HepG2 (cell line): ENCODE measurements at regions not wholly inside any gene's neighbourhood (a gene's known extent, or its start where the extent isn't known, plus 50 kb on each side); places are given as distances from the start of the nearest gene placed in this dataset.

Source experiments
- AHDC1 ChIP-seq: sonication (generic); formaldehyde crosslinking; IDR thresholded peaks from 2 replicates; pipeline ENCODE4 v1.5.1; 2020; ENCODE audit warnings: mild to moderate bottlenecking, missing genetic modification reagents, borderline replicate concordance
- ARID5B ChIP-seq: IDR thresholded peaks from 2 replicates; pipeline ENCODE4 v1.4.0; 2020; ENCODE audit warnings: mild to moderate bottlenecking, missing genetic modification reagents
- EHMT2 ChIP-seq: fragments of 200-600 bp; sonication (generic); IDR thresholded peaks from 2 replicates; pipeline ENCODE4 v1.7.0; 2017; ENCODE audit warnings: antibody characterized with exemption, low read depth, low read length, borderline replicate concordance
- EP300 ChIP-seq, 3 experiments: sonication (generic) in 1 of 3; formaldehyde crosslinking in 1 of 3; IDR thresholded peaks; 2 replicates each; pipeline versions ENCODE4 v1.5.1 to v1.6.1; 2011 to 2020; ENCODE audit warnings: low read depth in 2 of 3, low read length in 2 of 3, borderline replicate concordance in 1 of 3, improper control_type of control experiment in 1 of 3, mild to moderate bottlenecking in 1 of 3, missing genetic modification reagents in 1 of 3, moderate library complexity in 1 of 3
- FOXJ3 ChIP-seq: sonication (generic); formaldehyde crosslinking; IDR thresholded peaks from 2 replicates; pipeline ENCODE4 v1.4.0; 2020; ENCODE audit warnings: missing genetic modification reagents, mild to moderate bottlenecking, borderline replicate concordance
- FOXP4 ChIP-seq: sonication (generic); formaldehyde crosslinking; IDR thresholded peaks from 2 replicates; pipeline ENCODE4 v1.4.0; 2020; ENCODE audit warnings: missing genetic modification reagents
- HNF4G ChIP-seq, 2 experiments: sonication (generic) in 1 of 2; formaldehyde crosslinking in 1 of 2; IDR thresholded peaks; 2 replicates each; pipeline versions ENCODE4 v1.4.0 to v1.6.1; 2011 to 2020; ENCODE audit warnings: borderline replicate concordance in 2 of 2, low read depth in 2 of 2, mild to moderate bottlenecking in 2 of 2, low read length in 1 of 2, missing genetic modification reagents in 1 of 2, moderate library complexity in 1 of 2
- HOMEZ ChIP-seq: IDR thresholded peaks from 2 replicates; pipeline ENCODE4 v1.6.1; 2016; ENCODE audit warnings: low read depth
- MLX ChIP-seq: IDR thresholded peaks from 2 replicates; pipeline ENCODE4 v1.6.1; 2016
- NCOA2 ChIP-seq: sonication (generic); formaldehyde crosslinking; IDR thresholded peaks from 2 replicates; pipeline ENCODE4 v1.8.0; 2022; ENCODE audit warnings: inconsistent platforms
- POGZ ChIP-seq: sonication (generic); formaldehyde crosslinking; IDR thresholded peaks from 2 replicates; pipeline ENCODE4 v1.4.0; 2020; ENCODE audit warnings: mild to moderate bottlenecking, missing genetic modification reagents
- SALL1 ChIP-seq: sonication (generic); formaldehyde crosslinking; IDR thresholded peaks from 2 replicates; pipeline ENCODE4 v1.8.0; 2022; ENCODE audit warnings: mild to moderate bottlenecking, missing genetic modification reagents
- ZNF232 ChIP-seq: sonication (generic); formaldehyde crosslinking; IDR thresholded peaks from 2 replicates; pipeline ENCODE4 v1.4.0; 2020; ENCODE audit warnings: missing genetic modification reagents, borderline replicate concordance
- ZNF589 ChIP-seq: sonication (generic); formaldehyde crosslinking; conservative IDR thresholded peaks from 2 replicates; pipeline ENCODE4 v1.8.0; 2022; ENCODE audit warnings: mild to moderate bottlenecking, moderate library complexity, missing genetic modification reagents

- TF ChIP-seq ZNF232 (no peak), FOXJ3 (peak; percentile 36; the same call in 1 of the 2 replicates), HOMEZ (CRISPR knock-in tag) (no peak; the same call in 1 of the 2 replicates), NCOA2 (CRISPR knock-in tag) (peak; percentile 59), FOXP4 (CRISPR knock-in tag) (peak; percentile 82), SALL1 (CRISPR knock-in tag) (peak; percentile 75; the same call in 1 of the 2 replicates), EP300 (IDR thresholded peaks at IDR 0.05; ENCODE audit: low read depth in 2 of 2, low read length in 2 of 2) (peak in 1 of 2 experiments; percentile 79; a peak in 1 of 4 replicates), EP300 (CRISPR knock-in tag; IDR thresholded peaks at IDR 0.05; ENCODE audit: borderline replicate concordance) (no peak), MLX (CRISPR knock-in tag) (peak; percentile 48; the same call in 1 of the 2 replicates), EHMT2 (peak; percentile 39; the same call in 1 of the 2 replicates), AHDC1 (peak; percentile 73; the same call in 1 of the 2 replicates), POGZ (CRISPR knock-in tag) (peak; percentile 54; the same call in 1 of the 2 replicates), ARID5B (CRISPR knock-in tag) (peak; percentile 77), HNF4G (IDR thresholded peaks at IDR 0.05; ENCODE audit: borderline replicate concordance, low read depth, low read length) (0 out of 2 replicates have a peak, but pooled peaks have one; percentile 28), HNF4G (CRISPR knock-in tag; IDR thresholded peaks at IDR 0.05; ENCODE audit: borderline replicate concordance, low read depth) (no peak), ZNF589 (CRISPR knock-in tag) (no peak)
Measured at GRCh38 chr13:109592770-109593169, 193.6 kb downstream of the IRS2 start (continued).
